Nephron progenitor cell (in vitro differentiated cells): ENCODE measurements at regions not wholly inside any gene's neighbourhood (a gene's known extent, or its start where the extent isn't known, plus 50 kb on each side); places are given as distances from the start of the nearest gene placed in this dataset.

Experiments
- DNase-seq: peaks from one replicate; pipeline ENCODE4 v3.0.0; 2021
- H3K27ac Mint-ChIP-seq: 2 replicates; pipeline ENCODE4 v1.8.0; 2021; ENCODE audit warnings: mild to moderate bottlenecking, moderate library complexity, mixed read lengths
- H3K27me3 Mint-ChIP-seq: 2 replicates; pipeline ENCODE4 v1.8.0; 2021; ENCODE audit warnings: mild to moderate bottlenecking, low read depth, mixed read lengths; ENCODE audit not compliant: poor library complexity
- H3K36me3 Mint-ChIP-seq: 2 replicates; pipeline ENCODE4 v1.8.0; 2021; ENCODE audit warnings: low read depth, mixed read lengths
- H3K4me1 Mint-ChIP-seq: 2 replicates; pipeline ENCODE4 v1.8.0; 2021; ENCODE audit warnings: mixed read lengths
- H3K4me3 Mint-ChIP-seq: 2 replicates; pipeline ENCODE4 v1.8.0; 2021; ENCODE audit warnings: mild to moderate bottlenecking, moderate library complexity, mixed read lengths
- H3K9me3 Mint-ChIP-seq: 2 replicates; pipeline ENCODE4 v1.8.0; 2021; ENCODE audit warnings: mild to moderate bottlenecking, moderate library complexity, mixed read lengths
- TF ChIP-seq, protein P1 (sequence below): fragments of 200-600 bp; sonication (generic); IDR thresholded peaks from 2 replicates; pipeline ENCODE4 v1.5.0; 2021; ENCODE audit warnings: antibody characterized with exemption

- Mint-ChIP-seq H3K9me3 (no peaks in the 10 kb centered on the region), H3K27ac (no peak overlapping the region), H3K4me1 (no peaks in the 10 kb centered on the region), H3K4me3 (no peak overlapping the region), H3K36me3 (no peaks in the 10 kb centered on the region), H3K27me3 (peaks cover 8% of the 10 kb centered on the region)
- no peak for DNase-seq
- TF ChIP-seq, protein P1, sequence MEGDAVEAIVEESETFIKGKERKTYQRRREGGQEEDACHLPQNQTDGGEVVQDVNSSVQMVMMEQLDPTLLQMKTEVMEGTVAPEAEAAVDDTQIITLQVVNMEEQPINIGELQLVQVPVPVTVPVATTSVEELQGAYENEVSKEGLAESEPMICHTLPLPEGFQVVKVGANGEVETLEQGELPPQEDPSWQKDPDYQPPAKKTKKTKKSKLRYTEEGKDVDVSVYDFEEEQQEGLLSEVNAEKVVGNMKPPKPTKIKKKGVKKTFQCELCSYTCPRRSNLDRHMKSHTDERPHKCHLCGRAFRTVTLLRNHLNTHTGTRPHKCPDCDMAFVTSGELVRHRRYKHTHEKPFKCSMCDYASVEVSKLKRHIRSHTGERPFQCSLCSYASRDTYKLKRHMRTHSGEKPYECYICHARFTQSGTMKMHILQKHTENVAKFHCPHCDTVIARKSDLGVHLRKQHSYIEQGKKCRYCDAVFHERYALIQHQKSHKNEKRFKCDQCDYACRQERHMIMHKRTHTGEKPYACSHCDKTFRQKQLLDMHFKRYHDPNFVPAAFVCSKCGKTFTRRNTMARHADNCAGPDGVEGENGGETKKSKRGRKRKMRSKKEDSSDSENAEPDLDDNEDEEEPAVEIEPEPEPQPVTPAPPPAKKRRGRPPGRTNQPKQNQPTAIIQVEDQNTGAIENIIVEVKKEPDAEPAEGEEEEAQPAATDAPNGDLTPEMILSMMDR: no peak
Measured at GRCh38 chr12:76270657-76271358, 77.4 kb downstream of the BBS10 start.

GRCh38 chr12:76268267-76268666 is 79.9 kb downstream of the BBS10 start:
- H3K4me1 Mint-ChIP-seq: no peaks in the 10 kb centered on the region
- DNase-seq: no peak
- H3K27ac Mint-ChIP-seq: no peak overlapping the region
- TF ChIP-seq, protein P1: no peak
- H3K36me3 Mint-ChIP-seq: no peaks in the 10 kb centered on the region
- H3K9me3 Mint-ChIP-seq: no peaks in the 10 kb centered on the region
- no peak overlapping the region for H3K4me3 Mint-ChIP-seq
- H3K27me3 Mint-ChIP-seq: peaks cover 11% of the 10 kb centered on the region

DNA sequence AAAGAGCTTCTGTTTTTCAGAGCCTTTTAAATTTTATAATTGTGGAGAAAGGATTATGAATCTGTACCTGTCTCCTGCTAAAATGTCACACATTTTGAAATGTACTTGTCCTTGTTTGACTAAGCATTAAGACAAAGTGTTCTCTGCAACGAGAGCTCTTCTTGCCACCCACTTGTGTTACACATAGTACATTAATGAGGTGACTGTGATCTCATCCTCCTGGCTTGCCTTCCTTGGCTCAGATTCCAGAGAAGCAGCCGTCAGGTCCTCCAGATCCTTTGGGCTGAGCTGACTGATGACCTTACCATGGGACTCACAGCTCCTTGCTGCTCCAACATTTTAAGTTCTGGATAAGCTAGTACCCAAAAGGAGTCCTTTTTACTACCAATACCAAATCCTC is 81.4 kb downstream of the BBS10 start:
- Mint-ChIP-seq H3K4me3 (no peak overlapping the region), H3K36me3 (no peaks in the 10 kb centered on the region), H3K4me1 (no peaks in the 10 kb centered on the region), H3K9me3 (peaks cover 7% of the 10 kb centered on the region), H3K27ac (no peak overlapping the region), H3K27me3 (peaks cover 11% of the 10 kb centered on the region)
- TF ChIP-seq, protein P1: no peak
- no peak for DNase-seq

GRCh38 chr12:76265424-76266180 is 82.6 kb downstream of the BBS10 start:
- Mint-ChIP-seq H3K27me3 (peaks cover 10% of the 10 kb centered on the region), H3K27ac (no peak overlapping the region), H3K36me3 (no peaks in the 10 kb centered on the region), H3K4me3 (no peak overlapping the region), H3K9me3 (peaks cover 11% of the 10 kb centered on the region), H3K4me1 (no peaks in the 10 kb centered on the region)
- DNase-seq: no peak
- TF ChIP-seq, protein P1: no peak

DNA sequence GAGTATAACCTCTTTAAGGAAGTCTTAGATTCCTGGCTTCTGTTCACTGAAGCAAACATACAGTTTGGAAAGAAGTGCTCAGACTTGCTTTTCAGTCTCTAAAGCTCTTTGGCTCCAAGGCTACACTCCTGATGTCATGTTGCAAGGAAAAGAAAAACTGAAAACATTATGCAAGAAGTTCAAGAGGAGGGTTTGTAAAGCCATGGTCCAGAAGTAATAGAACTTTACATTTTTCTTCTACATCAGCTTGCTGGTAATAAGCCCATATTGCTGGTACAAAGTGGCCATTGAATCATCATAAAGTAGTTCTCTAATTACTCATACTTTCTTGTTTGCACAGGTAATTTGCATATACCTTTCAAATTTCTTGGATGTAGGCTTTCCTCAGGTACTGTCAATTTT is 83.6 kb downstream of the BBS10 start:
- Mint-ChIP-seq H3K27me3 (peaks cover 8% of the 10 kb centered on the region), H3K27ac (no peak overlapping the region), H3K4me3 (no peak overlapping the region), H3K36me3 (no peaks in the 10 kb centered on the region), H3K4me1 (peaks cover 5% of the 10 kb centered on the region), H3K9me3 (peaks cover 11% of the 10 kb centered on the region)
- DNase-seq: no peak
- TF ChIP-seq, protein P1: no peak
